ENCODE measurements at regions not wholly inside any gene's neighbourhood (a gene's known extent, or its start where the extent isn't known, plus 50 kb on each side); places are given as distances from the start of the nearest gene placed in this dataset.

DNA sequence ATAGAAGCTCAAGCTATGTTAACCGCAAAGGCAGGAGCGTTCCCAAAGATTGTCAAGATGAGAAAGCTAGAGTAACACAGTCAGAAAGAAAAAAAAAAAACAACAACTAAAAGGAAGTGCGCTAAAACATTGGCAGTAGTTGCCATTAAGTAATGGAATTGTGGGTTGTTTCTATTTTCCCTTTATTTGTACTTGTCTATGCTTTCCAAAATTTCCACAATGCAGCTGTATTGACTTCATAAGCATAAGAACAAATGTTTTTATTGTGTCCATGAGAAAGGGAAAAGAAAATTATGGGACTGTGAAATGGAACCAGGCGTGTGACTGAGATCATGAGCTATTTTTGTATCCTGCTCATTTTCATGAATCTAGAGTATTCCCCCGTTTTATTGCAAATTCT lies 153.4 kb downstream of the TMEM114 start:
- Histone ChIP-seq H3K9me3 (no peaks in the 10 kb centered on the region), H3K4me1 (no peaks in the 10 kb centered on the region), H3K27me3 (no peaks in the 10 kb centered on the region), H3K36me3 (no peaks in the 10 kb centered on the region), H3K4me3 (ENCODE audit: low read depth, low read length) (no peak overlapping the region)
- DNase-seq = no peak
- TF ChIP-seq, protein P1, sequence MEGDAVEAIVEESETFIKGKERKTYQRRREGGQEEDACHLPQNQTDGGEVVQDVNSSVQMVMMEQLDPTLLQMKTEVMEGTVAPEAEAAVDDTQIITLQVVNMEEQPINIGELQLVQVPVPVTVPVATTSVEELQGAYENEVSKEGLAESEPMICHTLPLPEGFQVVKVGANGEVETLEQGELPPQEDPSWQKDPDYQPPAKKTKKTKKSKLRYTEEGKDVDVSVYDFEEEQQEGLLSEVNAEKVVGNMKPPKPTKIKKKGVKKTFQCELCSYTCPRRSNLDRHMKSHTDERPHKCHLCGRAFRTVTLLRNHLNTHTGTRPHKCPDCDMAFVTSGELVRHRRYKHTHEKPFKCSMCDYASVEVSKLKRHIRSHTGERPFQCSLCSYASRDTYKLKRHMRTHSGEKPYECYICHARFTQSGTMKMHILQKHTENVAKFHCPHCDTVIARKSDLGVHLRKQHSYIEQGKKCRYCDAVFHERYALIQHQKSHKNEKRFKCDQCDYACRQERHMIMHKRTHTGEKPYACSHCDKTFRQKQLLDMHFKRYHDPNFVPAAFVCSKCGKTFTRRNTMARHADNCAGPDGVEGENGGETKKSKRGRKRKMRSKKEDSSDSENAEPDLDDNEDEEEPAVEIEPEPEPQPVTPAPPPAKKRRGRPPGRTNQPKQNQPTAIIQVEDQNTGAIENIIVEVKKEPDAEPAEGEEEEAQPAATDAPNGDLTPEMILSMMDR (IDR thresholded peaks at IDR 0.05; ENCODE audit: low read depth, low read length) = no peak

DNA sequence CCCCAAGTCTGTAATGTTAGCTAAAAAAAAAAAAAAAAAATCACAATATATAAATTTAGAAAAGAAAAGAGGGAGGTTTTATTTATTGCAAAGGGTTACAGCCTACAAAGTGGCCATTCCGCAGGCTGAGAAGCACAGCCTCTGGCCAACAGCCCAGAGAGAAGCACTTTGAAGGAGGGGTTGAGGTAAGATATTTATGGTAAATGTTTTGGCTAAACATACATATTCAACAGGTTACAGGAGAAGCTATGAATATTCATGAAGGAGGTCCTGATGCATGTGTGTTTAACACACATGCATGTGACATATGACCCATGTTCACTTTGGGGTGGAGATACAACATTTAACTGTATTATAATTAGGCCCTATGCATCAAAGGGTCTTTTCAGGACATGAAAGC lies 158.5 kb downstream of the TMEM114 start:
- Histone ChIP-seq H3K4me3 (ENCODE audit: low read depth, low read length) (no peak overlapping the region), H3K36me3 (no peaks in the 10 kb centered on the region), H3K9me3 (no peaks in the 10 kb centered on the region), H3K4me1 (no peaks in the 10 kb centered on the region), H3K27me3 (no peaks in the 10 kb centered on the region)
- TF ChIP-seq, protein P1 (IDR thresholded peaks at IDR 0.05; ENCODE audit: low read depth, low read length) = no peak
- no peak for DNase-seq

DNA sequence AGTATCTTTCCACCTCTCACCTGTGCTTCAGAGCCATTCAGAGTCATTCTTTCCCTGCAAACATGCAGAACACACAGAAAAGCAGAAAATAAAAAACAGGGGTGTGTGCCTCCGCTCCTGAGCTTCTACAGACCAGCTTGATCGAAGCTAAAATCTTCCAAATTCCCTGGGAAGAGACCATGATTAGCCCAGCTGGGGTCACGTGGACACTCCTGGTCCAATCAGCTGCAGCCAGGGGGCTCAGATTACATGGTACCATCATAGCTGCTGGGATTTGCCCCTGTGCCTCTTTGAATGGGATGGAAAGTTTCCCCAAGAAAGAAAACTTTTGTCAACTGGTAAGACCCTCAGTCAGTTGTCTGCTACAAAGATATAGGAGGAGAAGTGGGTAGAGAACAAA lies 159.9 kb downstream of the TMEM114 start:
- TF ChIP-seq, protein P1 (IDR thresholded peaks at IDR 0.05; ENCODE audit: low read depth, low read length) = no peak
- Histone ChIP-seq H3K9me3 (no peaks in the 10 kb centered on the region), H3K36me3 (no peaks in the 10 kb centered on the region), H3K27me3 (no peaks in the 10 kb centered on the region), H3K4me3 (ENCODE audit: low read depth, low read length) (no peak overlapping the region), H3K4me1 (no peaks in the 10 kb centered on the region)
- no peak for DNase-seq

DNA sequence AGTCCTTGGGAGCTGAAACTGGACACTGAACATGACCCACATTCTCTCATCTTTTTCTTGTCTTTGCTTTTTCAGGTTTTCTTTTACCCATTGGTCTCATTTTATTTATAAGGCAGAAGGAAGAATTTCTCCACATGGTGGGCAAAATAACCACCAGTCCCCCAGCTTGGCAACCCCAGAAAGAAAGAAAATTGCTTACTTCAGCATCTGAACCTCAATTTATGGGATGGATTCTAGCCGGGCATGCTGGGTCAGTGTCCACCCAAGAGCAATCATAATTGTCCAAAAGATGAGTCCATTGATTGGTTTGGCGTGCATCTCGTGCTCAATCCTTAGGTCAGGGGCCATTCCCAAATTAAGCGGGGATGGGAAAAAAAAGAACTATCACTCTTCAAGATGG lies 163.7 kb downstream of the TMEM114 start:
- Histone ChIP-seq H3K27me3 (no peaks in the 10 kb centered on the region), H3K9me3 (no peaks in the 10 kb centered on the region), H3K4me3 (ENCODE audit: low read depth, low read length) (no peak overlapping the region), H3K36me3 (no peaks in the 10 kb centered on the region), H3K4me1 (no peaks in the 10 kb centered on the region)
- TF ChIP-seq, protein P1 (IDR thresholded peaks at IDR 0.05; ENCODE audit: low read depth, low read length) = no peak
- DNase-seq = no peak

DNA sequence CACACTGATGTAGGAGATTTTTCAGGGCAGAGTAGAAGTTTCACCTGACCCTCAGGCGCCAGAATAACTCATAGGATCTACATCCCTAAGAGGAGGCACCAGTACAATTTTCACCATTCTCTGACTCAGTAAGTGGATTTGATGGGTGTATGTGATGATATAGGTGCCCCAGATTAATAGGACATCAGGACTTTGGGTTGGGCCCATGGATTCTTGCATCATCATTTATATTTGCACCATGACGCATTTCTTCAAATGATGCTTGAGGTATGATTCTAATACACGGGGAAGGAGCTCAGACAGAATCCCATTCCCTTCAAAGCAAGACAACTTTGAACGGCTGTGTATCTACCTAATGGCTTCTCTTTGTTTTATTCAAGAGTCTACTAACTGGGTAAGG lies 173.2 kb downstream of the TMEM114 start:
- Histone ChIP-seq H3K36me3 (no peaks in the 10 kb centered on the region), H3K27me3 (no peaks in the 10 kb centered on the region), H3K9me3 (no peaks in the 10 kb centered on the region), H3K4me1 (no peaks in the 10 kb centered on the region), H3K4me3 (ENCODE audit: low read depth, low read length) (no peak overlapping the region)
- DNase-seq = no peak
- TF ChIP-seq, protein P1 (IDR thresholded peaks at IDR 0.05; ENCODE audit: low read depth, low read length) = no peak

DNA sequence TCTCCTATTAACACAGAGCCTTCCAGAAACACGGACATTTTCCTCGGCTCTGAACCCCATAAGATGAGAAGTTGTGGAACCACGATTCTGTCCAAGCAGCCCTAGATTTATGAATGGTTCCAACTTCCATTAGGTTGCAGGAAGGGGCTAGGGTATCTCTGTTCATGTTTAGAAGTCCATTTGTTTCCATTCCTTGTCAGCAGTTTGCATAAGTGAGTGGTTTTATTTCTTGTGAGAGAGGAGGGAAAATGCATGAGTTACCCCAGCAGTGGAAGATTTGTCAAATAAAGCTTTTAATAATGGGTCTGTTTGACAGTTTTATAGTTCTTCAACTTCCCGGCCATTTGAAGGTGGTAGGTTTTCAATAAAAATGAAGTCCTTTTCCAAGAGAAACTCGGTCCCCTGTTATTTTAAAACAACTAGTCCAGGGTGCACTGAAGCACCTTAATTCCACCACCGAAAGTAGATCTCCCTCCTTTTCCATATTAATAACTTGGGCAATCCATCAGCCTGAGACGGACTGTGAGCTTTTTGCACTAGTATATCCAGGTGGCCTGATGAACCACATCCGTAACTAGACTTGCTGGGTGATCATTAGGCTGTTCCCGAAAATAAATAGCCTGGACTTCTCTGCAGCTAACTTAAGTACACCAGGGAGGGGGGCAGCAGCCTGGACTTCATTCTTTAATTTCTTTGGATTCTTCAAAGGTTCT lies 181.3 kb downstream of the TMEM114 start:
- Histone ChIP-seq H3K4me3 (ENCODE audit: low read depth, low read length) (no peak overlapping the region), H3K4me1 (no peaks in the 10 kb centered on the region), H3K27me3 (no peaks in the 10 kb centered on the region), H3K9me3 (no peaks in the 10 kb centered on the region), H3K36me3 (no peaks in the 10 kb centered on the region)
- TF ChIP-seq, protein P1 (IDR thresholded peaks at IDR 0.05; ENCODE audit: low read depth, low read length) = no peak
- DNase-seq = no peak

Measured in BE2C (cell line).